ENCODE measurements at regions not wholly inside any gene's neighbourhood (a gene's known extent, or its start where the extent isn't known, plus 50 kb on each side); places are given as distances from the start of the nearest gene placed in this dataset.

GRCh38 chr15:36230776-36231175 lies 348.6 kb upstream of the CDIN1 start:
- intact Hi-C loops (cut with DNase I): no loop called here
- 81% methylated on average over 2 of the region's 2 CpGs for WGBS
- Histone ChIP-seq H3K27ac (ENCODE audit: low read length) (no peak overlapping the region), H3K4me3 (ENCODE audit: low read length) (no peak overlapping the region), H3K4me1 (ENCODE audit: control insufficient read depth, insufficient read depth, low read length) (no peaks in the 10 kb centered on the region), H3K27me3 (ENCODE audit: control insufficient read depth, insufficient read depth) (no peaks in the 10 kb centered on the region), H3K9me3 (ENCODE audit: control insufficient read depth, low read length) (no peaks in the 10 kb centered on the region)
- ATAC-seq (no peak), DNase-seq (no peak)

DNA sequence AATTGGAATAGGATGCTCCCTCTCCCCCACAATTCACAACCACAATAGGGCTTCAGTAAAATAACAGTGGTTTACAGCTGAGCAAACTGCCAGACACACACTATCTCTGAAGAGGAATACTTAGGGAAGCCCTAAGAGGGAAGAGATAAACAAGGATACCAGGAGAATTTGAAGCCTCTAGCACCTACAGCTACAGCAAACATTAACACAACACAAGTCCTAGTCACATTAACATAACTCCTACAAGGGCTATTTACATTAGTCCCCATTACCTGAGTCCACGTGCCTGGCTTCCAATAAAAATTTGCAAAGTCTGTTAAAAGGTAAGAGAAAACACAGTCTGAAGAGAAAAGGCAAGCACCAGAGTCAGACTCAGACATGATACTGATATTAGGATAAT lies 346.9 kb upstream of the CDIN1 start:
- intact Hi-C loops (cut with DNase I): no loop called here
- Histone ChIP-seq H3K27me3 (ENCODE audit: control insufficient read depth, insufficient read depth) (no peaks in the 10 kb centered on the region), H3K4me3 (ENCODE audit: low read length) (no peak overlapping the region), H3K27ac (ENCODE audit: low read length) (no peak overlapping the region), H3K4me1 (ENCODE audit: control insufficient read depth, insufficient read depth, low read length) (no peaks in the 10 kb centered on the region), H3K9me3 (ENCODE audit: control insufficient read depth, low read length) (no peaks in the 10 kb centered on the region)
- WGBS: 56% methylated on average over 1 of the region's 1 CpG
- ATAC-seq (no peak), DNase-seq (no peak)

GRCh38 chr15:36234743-36235142 lies 344.7 kb upstream of the CDIN1 start:
- Histone ChIP-seq H3K27me3 (ENCODE audit: control insufficient read depth, insufficient read depth) (no peaks in the 10 kb centered on the region), H3K4me1 (ENCODE audit: control insufficient read depth, insufficient read depth, low read length) (no peaks in the 10 kb centered on the region), H3K4me3 (ENCODE audit: low read length) (no peak overlapping the region), H3K27ac (ENCODE audit: low read length) (no peak overlapping the region), H3K9me3 (ENCODE audit: control insufficient read depth, low read length) (no peaks in the 10 kb centered on the region)
- ATAC-seq (no peak), DNase-seq (no peak)
- intact Hi-C loops (cut with DNase I): no loop called here

- ATAC-seq (no peak), DNase-seq (no peak)
- Histone ChIP-seq H3K9me3 (ENCODE audit: control insufficient read depth, low read length) (no peaks in the 10 kb centered on the region), H3K27me3 (ENCODE audit: control insufficient read depth, insufficient read depth) (no peaks in the 10 kb centered on the region), H3K4me3 (ENCODE audit: low read length) (no peak overlapping the region), H3K27ac (ENCODE audit: low read length) (no peak overlapping the region), H3K4me1 (ENCODE audit: control insufficient read depth, insufficient read depth, low read length) (no peaks in the 10 kb centered on the region)
- intact Hi-C loops (cut with DNase I): no loop called here
These were observed 344.3 kb upstream of the CDIN1 start for GRCh38 chr15:36235173-36235572.

GRCh38 chr15:36239509-36239908 lies 339.9 kb upstream of the CDIN1 start:
- DNase-seq: no peak
- no peaks in the 10 kb centered on the region for H3K9me3 ChIP-seq (ENCODE audit: control insufficient read depth, low read length)
- H3K4me3 ChIP-seq (ENCODE audit: low read length): no peak overlapping the region
- intact Hi-C loops (cut with DNase I): no loop called here
- no peak for ATAC-seq
- no peaks in the 10 kb centered on the region for H3K4me1 ChIP-seq (ENCODE audit: control insufficient read depth, insufficient read depth, low read length)
- no peak overlapping the region for H3K27ac ChIP-seq (ENCODE audit: low read length)
- H3K27me3 ChIP-seq (ENCODE audit: control insufficient read depth, insufficient read depth): no peaks in the 10 kb centered on the region
- WGBS: 59% methylated on average over 1 of the region's 1 CpG

- no peak overlapping the region for H3K4me3 ChIP-seq (ENCODE audit: low read length)
- no peak for DNase-seq
- H3K27ac ChIP-seq (ENCODE audit: low read length): no peak overlapping the region
- intact Hi-C loops (cut with DNase I): no loop called here
- H3K4me1 ChIP-seq (ENCODE audit: control insufficient read depth, insufficient read depth, low read length): peaks cover 2% of the 10 kb centered on the region
- no peaks in the 10 kb centered on the region for H3K9me3 ChIP-seq (ENCODE audit: control insufficient read depth, low read length)
- no peak for ATAC-seq
- H3K27me3 ChIP-seq (ENCODE audit: control insufficient read depth, insufficient read depth): no peaks in the 10 kb centered on the region
- WGBS: 86% methylated on average over 1 of the region's 1 CpG
These were observed 328.0 kb upstream of the CDIN1 start for GRCh38 chr15:36251450-36251849.

DNA sequence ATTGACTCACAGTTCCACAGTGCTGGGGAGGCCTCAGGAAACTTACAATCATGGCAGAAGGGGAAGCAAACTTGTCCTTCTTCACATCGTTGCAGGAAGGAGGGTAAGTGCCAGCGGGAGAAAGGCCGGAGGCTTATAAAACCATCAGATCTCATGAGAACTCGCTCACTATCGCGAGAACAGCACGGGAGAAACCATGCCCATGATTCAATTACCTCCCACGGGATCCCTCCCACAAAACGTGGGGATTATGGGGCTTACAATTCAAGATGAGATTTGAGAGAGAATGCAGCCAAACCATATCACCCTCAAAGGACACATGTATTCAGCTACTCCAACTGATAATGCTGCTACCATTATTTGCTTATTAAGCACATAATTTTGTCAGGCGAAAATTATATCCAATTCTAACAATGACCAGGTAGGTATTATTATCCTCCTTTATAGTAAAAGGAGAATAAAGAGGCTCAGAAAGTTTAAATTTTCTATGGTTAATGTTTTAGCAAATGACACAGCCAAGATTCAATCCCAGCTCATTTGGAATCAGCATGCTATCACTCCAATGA lies 327.2 kb upstream of the CDIN1 start:
- no peak overlapping the region for H3K4me3 ChIP-seq (ENCODE audit: low read length)
- WGBS: 83% methylated on average over 10 of the region's 10 CpGs
- intact Hi-C loops (cut with DNase I): no loop called here
- no peaks in the 10 kb centered on the region for H3K9me3 ChIP-seq (ENCODE audit: control insufficient read depth, low read length)
- no peaks in the 10 kb centered on the region for H3K27me3 ChIP-seq (ENCODE audit: control insufficient read depth, insufficient read depth)
- H3K4me1 ChIP-seq (ENCODE audit: control insufficient read depth, insufficient read depth, low read length): peaks cover 2% of the 10 kb centered on the region
- no peak overlapping the region for H3K27ac ChIP-seq (ENCODE audit: low read length)
- DNase-seq (no peak), ATAC-seq (no peak)

- H3K27ac ChIP-seq (ENCODE audit: low read length): no peak overlapping the region
- peaks cover 2% of the 10 kb centered on the region for H3K4me1 ChIP-seq (ENCODE audit: control insufficient read depth, insufficient read depth, low read length)
- intact Hi-C loops (cut with DNase I): no loop called here
- no peaks in the 10 kb centered on the region for H3K27me3 ChIP-seq (ENCODE audit: control insufficient read depth, insufficient read depth)
- DNase-seq (no peak), ATAC-seq (no peak)
- no peak overlapping the region for H3K4me3 ChIP-seq (ENCODE audit: low read length)
- H3K9me3 ChIP-seq (ENCODE audit: control insufficient read depth, low read length): no peaks in the 10 kb centered on the region
These were observed 325.0 kb upstream of the CDIN1 start for GRCh38 chr15:36254426-36254825.

DNA sequence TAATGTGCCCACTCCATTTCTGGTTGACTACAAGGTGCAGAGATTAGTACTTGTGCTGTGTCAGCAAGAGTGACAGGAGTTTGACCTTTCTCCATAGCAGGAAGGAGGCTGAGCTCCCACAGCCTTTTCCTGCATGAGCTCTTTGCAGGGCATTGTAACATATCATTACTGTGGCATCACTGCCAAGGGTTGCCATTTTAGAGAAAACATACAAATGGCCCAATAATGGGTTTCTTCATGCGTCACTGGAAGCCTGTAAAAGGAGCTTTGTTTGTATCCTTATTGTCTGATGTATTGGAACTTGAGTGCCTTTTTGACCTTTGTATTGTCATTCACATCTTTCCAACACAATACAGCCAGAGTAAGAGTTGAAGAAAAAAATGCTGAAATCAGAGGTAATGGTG lies 323.0 kb upstream of the CDIN1 start:
- no peak for ATAC-seq
- DNase-seq: no peak
- Histone ChIP-seq H3K9me3 (ENCODE audit: control insufficient read depth, low read length) (no peaks in the 10 kb centered on the region), H3K4me1 (ENCODE audit: control insufficient read depth, insufficient read depth, low read length) (peaks cover 2% of the 10 kb centered on the region), H3K4me3 (ENCODE audit: low read length) (no peak overlapping the region), H3K27ac (ENCODE audit: low read length) (no peak overlapping the region), H3K27me3 (ENCODE audit: control insufficient read depth, insufficient read depth) (no peaks in the 10 kb centered on the region)
- WGBS: 90% methylated on average over 1 of the region's 1 CpG
- intact Hi-C loops (cut with DNase I): no loop called here

GRCh38 chr15:36263666-36264065 lies 315.8 kb upstream of the CDIN1 start:
- WGBS: 56% methylated on average over 2 of the region's 2 CpGs
- intact Hi-C loops (cut with DNase I): no loop called here
- no peaks in the 10 kb centered on the region for H3K27me3 ChIP-seq (ENCODE audit: control insufficient read depth, insufficient read depth)

GRCh38 chr15:36265422-36265821 lies 314.0 kb upstream of the CDIN1 start:
- H3K27ac ChIP-seq (ENCODE audit: low read length): no peak overlapping the region

More at GRCh38 chr15:36263666-36264065, 315.8 kb upstream of the CDIN1 start:
- no peaks in the 10 kb centered on the region for H3K9me3 ChIP-seq (ENCODE audit: control insufficient read depth, low read length)
- ATAC-seq (no peak), DNase-seq (no peak)
- H3K27ac ChIP-seq (ENCODE audit: low read length): no peak overlapping the region
- no peak overlapping the region for H3K4me3 ChIP-seq (ENCODE audit: low read length)
- H3K4me1 ChIP-seq (ENCODE audit: control insufficient read depth, insufficient read depth, low read length): no peaks in the 10 kb centered on the region

DNA sequence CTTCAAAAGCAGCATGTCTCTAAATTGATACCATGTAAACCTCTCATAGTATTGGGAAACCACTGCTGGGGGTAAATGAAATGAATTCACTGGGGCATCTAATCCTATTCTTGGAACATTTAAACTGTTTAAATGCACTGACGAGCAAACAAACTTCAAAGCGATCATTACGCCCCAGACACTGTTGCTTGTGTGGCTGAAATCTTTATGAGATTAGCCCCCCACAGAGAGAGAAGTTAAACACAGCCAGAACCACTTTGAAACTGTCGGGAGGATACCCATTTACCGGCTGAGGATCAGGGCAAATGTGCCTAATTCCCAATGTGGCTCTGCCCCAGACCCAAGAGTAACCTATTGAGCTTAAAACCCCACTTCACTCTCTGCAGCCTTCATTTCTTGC lies 308.4 kb upstream of the CDIN1 start:
- ATAC-seq (no peak), DNase-seq (no peak)
- H3K27me3 ChIP-seq (ENCODE audit: control insufficient read depth, insufficient read depth): no peaks in the 10 kb centered on the region
- no peaks in the 10 kb centered on the region for H3K4me1 ChIP-seq (ENCODE audit: control insufficient read depth, insufficient read depth, low read length)
- H3K9me3 ChIP-seq (ENCODE audit: control insufficient read depth, low read length): no peaks in the 10 kb centered on the region
- WGBS: 83% methylated on average over 5 of the region's 5 CpGs
- H3K4me3 ChIP-seq (ENCODE audit: low read length): no peak overlapping the region
- intact Hi-C loops (cut with DNase I): no loop called here
- no peak overlapping the region for H3K27ac ChIP-seq (ENCODE audit: low read length)

More at GRCh38 chr15:36265422-36265821, 314.0 kb upstream of the CDIN1 start:
- DNase-seq (no peak), ATAC-seq (no peak)
- H3K4me1 ChIP-seq (ENCODE audit: control insufficient read depth, insufficient read depth, low read length): no peaks in the 10 kb centered on the region
- H3K27me3 ChIP-seq (ENCODE audit: control insufficient read depth, insufficient read depth): no peaks in the 10 kb centered on the region
- intact Hi-C loops (cut with DNase I): no loop called here
- no peak overlapping the region for H3K4me3 ChIP-seq (ENCODE audit: low read length)
- WGBS: 94% methylated on average over 1 of the region's 1 CpG
- H3K9me3 ChIP-seq (ENCODE audit: control insufficient read depth, low read length): no peaks in the 10 kb centered on the region

Data from right cardiac atrium (tissue), 5 donors.